Mesendoderm (in vitro differentiated cells): ENCODE measurements at regions not wholly inside any gene's neighbourhood (a gene's known extent, or its start where the extent isn't known, plus 50 kb on each side); places are given as distances from the start of the nearest gene placed in this dataset.
"Not testable (repeated sequence)": the region's sequence is repeated elsewhere in the genome, so short reads cannot be mapped to it uniquely, and the experiment has no call there.

Source experiments
- DNase-seq: peaks from one replicate; pipeline ENCODE4 v3.0.0; 2013
- H2AK5ac ChIP-seq: 2 replicates; pipeline ENCODE4 v1.6.1; 2013; ENCODE audit warnings: low read length, inconsistent platforms
- H2BK120ac ChIP-seq: 2 replicates; pipeline ENCODE4 v1.6.1; 2013; ENCODE audit warnings: low read depth, mild to moderate bottlenecking, low read length, moderate library complexity, mixed read lengths
- H2BK15ac ChIP-seq: replicated peaks from 2 replicates; pipeline ENCODE4 v1.6.1; 2013; ENCODE audit warnings: low read depth, mild to moderate bottlenecking, moderate library complexity
- H2BK5ac ChIP-seq: 2 replicates; pipeline ENCODE4 v1.6.1; 2013; ENCODE audit warnings: low read length, inconsistent platforms
- H3K18ac ChIP-seq: 2 replicates; pipeline ENCODE4 v1.6.1; 2013; ENCODE audit warnings: mild to moderate bottlenecking, low read length, mixed read lengths
- H3K23ac ChIP-seq: one replicate; pipeline ENCODE4 v1.6.1; 2013; ENCODE audit warnings: low read length
- H3K27ac ChIP-seq: 2 replicates; pipeline ENCODE4 v1.5.1; 2013; ENCODE audit warnings: low read depth, mild to moderate bottlenecking, inconsistent platforms, low read length, moderate library complexity
- H3K27me3 ChIP-seq: 2 replicates; pipeline ENCODE4 v1.6.1; 2013; ENCODE audit warnings: low read length, control low read depth, mild to moderate bottlenecking, inconsistent platforms; ENCODE audit not compliant: insufficient read depth, poor library complexity
- H3K36me3 ChIP-seq: 2 replicates; pipeline ENCODE4 v1.6.1; 2013; ENCODE audit warnings: low read length, inconsistent platforms; ENCODE audit not compliant: control insufficient read depth, insufficient read depth
- H3K4ac ChIP-seq: one replicate; pipeline ENCODE4 v1.6.1; 2013; ENCODE audit warnings: low read depth, mild to moderate bottlenecking, low read length, moderate library complexity
- H3K4me1 ChIP-seq: 2 replicates; pipeline ENCODE4 v1.6.1; 2013; ENCODE audit warnings: low read depth, low read length, inconsistent platforms; ENCODE audit not compliant: control insufficient read depth
- H3K4me2 ChIP-seq: 2 replicates; pipeline ENCODE4 v1.6.1; 2013; ENCODE audit warnings: low read length
- H3K4me3 ChIP-seq: 2 replicates; pipeline ENCODE4 v1.5.1; 2013; ENCODE audit warnings: mild to moderate bottlenecking, low read length
- H3K56ac ChIP-seq: one replicate; pipeline ENCODE4 v1.6.1; 2013; ENCODE audit warnings: low read length
- H3K79me1 ChIP-seq: 2 replicates; pipeline ENCODE4 v1.6.1; 2013; ENCODE audit warnings: low read length, inconsistent platforms
- H3K79me2 ChIP-seq: 2 replicates; pipeline ENCODE4 v1.6.1; 2013; ENCODE audit warnings: mild to moderate bottlenecking, low read length; ENCODE audit not compliant: control insufficient read depth, insufficient read depth
- H3K9ac ChIP-seq: 2 replicates; pipeline ENCODE4 v1.6.1; 2013; ENCODE audit warnings: low read length, inconsistent platforms
- H4K5ac ChIP-seq: one replicate; pipeline ENCODE4 v1.6.1; 2013; ENCODE audit warnings: low read length
- H4K8ac ChIP-seq: one replicate; pipeline ENCODE4 v1.6.1; 2013; ENCODE audit warnings: low read depth, mild to moderate bottlenecking, control low read depth, low read length, moderate library complexity
- WGBS: extraction: QIAGEN DNeasy Blood & Tissue Kit; methylation state at CpG from one replicate; pipeline ENCODE4 v1.1.7; 2013; ENCODE audit warnings: low lambda C conversion rate, missing lambda C conversion rate; ENCODE audit not compliant: insufficient coverage; ENCODE audit errors: extremely low coverage; 5-methylcytosine and 5-hydroxymethylcytosine counted together

DNA sequence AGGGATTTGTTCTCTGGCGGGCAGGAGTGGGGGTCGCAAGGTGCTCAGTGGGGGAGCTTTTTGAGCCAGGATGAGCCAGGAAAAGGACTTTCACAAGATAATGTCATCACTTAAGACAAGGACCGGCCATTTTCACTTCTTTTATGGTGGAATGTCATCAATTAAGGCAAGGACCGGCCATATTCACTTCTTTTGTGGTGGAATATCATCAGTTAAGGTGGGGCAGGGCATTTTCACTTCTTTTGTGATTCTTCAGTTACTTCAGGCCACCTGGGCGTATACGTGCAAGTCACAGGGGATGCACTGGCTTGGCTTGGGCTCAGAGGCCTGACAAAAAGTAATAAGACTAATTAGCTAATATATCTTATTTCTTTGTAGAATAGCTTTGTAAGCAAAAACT, 252.1 kb upstream of the TYRP1 start:
- not testable (repeated sequence) for H3K4ac ChIP-seq, H3K9ac ChIP-seq, H2BK5ac ChIP-seq, H3K4me2 ChIP-seq, DNase-seq, H3K27ac ChIP-seq, H4K8ac ChIP-seq, H3K18ac ChIP-seq, H4K5ac ChIP-seq, H2BK120ac ChIP-seq, H3K56ac ChIP-seq, H3K79me2 ChIP-seq, H3K4me1 ChIP-seq, H2AK5ac ChIP-seq, H3K4me3 ChIP-seq, H3K79me1 ChIP-seq, H3K23ac ChIP-seq, H2BK15ac ChIP-seq, H3K36me3 ChIP-seq, H3K27me3 ChIP-seq
- no CpG with 5 or more reads among the region's 6 CpGs for WGBS

DNA sequence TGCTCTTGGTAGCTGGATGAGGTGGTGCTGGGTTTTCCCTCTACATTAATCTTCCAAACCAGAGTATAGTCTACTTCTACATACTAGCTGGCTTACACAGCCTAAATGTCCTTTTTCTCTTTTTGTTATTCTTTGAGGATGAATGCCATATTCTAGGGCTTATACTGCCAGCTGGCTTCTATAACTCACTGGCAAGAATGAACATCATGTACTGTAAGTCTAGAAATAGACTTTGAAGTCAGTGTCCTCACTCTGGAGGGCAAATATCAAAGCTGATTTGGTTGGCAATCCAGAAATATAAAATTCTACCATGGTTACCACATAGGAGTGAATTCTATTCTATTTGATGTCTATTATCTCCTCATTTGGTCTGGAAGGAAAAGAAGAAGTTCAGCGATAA, 251.7 kb upstream of the TYRP1 start:
- no peak overlapping the region for H2BK120ac ChIP-seq
- no peak overlapping the region for H2AK5ac ChIP-seq
- no peaks in the 10 kb centered on the region for H3K27me3 ChIP-seq
- H3K23ac ChIP-seq: no peak overlapping the region
- H3K79me1 ChIP-seq: no peaks in the 10 kb centered on the region
- H4K8ac ChIP-seq: no peak overlapping the region
- H3K4me1 ChIP-seq: peaks cover 2% of the 10 kb centered on the region
- H3K79me2 ChIP-seq: no peaks in the 10 kb centered on the region
- H3K56ac ChIP-seq: no peak overlapping the region
- H3K4me2 ChIP-seq: no peak overlapping the region
- H2BK15ac ChIP-seq: no peak overlapping the region
- no peak overlapping the region for H2BK5ac ChIP-seq
- no peak overlapping the region for H3K27ac ChIP-seq
- no peaks in the 10 kb centered on the region for H3K36me3 ChIP-seq
- no peak overlapping the region for H4K5ac ChIP-seq
- no peak overlapping the region for H3K18ac ChIP-seq
- no peak for DNase-seq
- no peak overlapping the region for H3K4me3 ChIP-seq
- 100% methylated on average over 1 of the region's 1 CpG for WGBS
- H3K4ac ChIP-seq: no peak overlapping the region
- no peak overlapping the region for H3K9ac ChIP-seq

DNA sequence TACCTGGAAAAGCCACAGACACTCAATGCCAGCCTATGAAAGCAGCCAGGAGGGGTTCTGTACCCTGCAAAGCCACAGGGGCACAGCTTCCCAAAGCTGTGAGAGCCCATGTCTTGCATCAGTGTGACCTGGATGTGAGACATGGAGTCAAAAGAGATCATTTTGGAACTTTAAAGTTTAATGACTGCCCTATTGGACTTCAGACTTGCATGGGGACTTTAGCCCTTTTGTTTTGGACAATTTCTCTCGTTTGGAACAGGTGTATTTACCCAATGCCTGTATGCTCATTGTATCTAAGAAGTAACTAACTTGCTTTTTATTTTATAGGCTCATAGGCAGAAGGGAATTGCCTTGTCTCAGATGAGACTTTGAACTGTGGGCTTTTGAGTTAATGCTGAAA, 244.9 kb upstream of the TYRP1 start:
- WGBS: no CpG with 5 or more reads among the region's 1 CpG
- H3K27ac ChIP-seq: no peak overlapping the region
- no peaks in the 10 kb centered on the region for H3K79me2 ChIP-seq

DNA sequence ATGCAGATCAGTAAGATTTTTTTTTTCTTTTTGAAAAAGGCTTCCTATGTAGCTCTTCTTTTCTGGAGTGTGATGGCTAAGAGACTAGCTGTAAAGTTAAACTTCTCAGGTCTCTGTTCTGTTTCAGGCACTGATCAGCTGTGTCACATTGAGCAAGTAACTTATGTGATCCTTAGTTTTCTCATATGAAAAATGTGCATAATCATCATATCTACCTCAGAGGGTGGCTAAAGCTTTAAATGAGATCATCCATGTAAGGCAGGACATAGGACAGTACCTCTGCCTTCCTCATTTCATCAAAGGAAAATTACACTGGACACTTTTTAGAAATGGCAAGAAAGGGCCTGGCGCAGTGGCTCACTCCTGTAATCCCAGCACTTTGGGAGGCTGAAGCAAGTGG, 235.9 kb upstream of the TYRP1 start:
- Histone ChIP-seq H2BK120ac (no peak overlapping the region), H4K8ac (no peak overlapping the region), H3K27me3 (no peaks in the 10 kb centered on the region), H4K5ac (no peak overlapping the region), H3K56ac (no peak overlapping the region), H2AK5ac (no peak overlapping the region), H3K4me3 (no peak overlapping the region), H3K4ac (no peak overlapping the region), H3K79me2 (no peaks in the 10 kb centered on the region), H3K23ac (no peak overlapping the region), H3K9ac (no peak overlapping the region), H3K18ac (no peak overlapping the region), H2BK5ac (no peak overlapping the region), H2BK15ac (no peak overlapping the region), H3K36me3 (no peaks in the 10 kb centered on the region), H3K4me2 (no peak overlapping the region), H3K79me1 (no peaks in the 10 kb centered on the region), H3K4me1 (peaks cover 2% of the 10 kb centered on the region), H3K27ac (no peak overlapping the region)
- WGBS: no CpG with 5 or more reads among the region's 1 CpG
- no peak for DNase-seq

More for the DNA sequence above, 244.9 kb upstream of the TYRP1 start:
- DNase-seq: no peak
- H2BK120ac ChIP-seq: no peak overlapping the region
- no peak overlapping the region for H4K5ac ChIP-seq
- H2BK5ac ChIP-seq: no peak overlapping the region
- no peaks in the 10 kb centered on the region for H3K4me1 ChIP-seq
- no peaks in the 10 kb centered on the region for H3K79me1 ChIP-seq
- no peak overlapping the region for H4K8ac ChIP-seq
- H3K27me3 ChIP-seq: no peaks in the 10 kb centered on the region
- no peaks in the 10 kb centered on the region for H3K36me3 ChIP-seq
- no peak overlapping the region for H3K4me2 ChIP-seq
- no peak overlapping the region for H3K18ac ChIP-seq
- no peak overlapping the region for H3K23ac ChIP-seq
- no peak overlapping the region for H3K4me3 ChIP-seq
- no peak overlapping the region for H2AK5ac ChIP-seq
- H2BK15ac ChIP-seq: no peak overlapping the region
- H3K9ac ChIP-seq: no peak overlapping the region
- no peak overlapping the region for H3K4ac ChIP-seq
- no peak overlapping the region for H3K56ac ChIP-seq

DNA sequence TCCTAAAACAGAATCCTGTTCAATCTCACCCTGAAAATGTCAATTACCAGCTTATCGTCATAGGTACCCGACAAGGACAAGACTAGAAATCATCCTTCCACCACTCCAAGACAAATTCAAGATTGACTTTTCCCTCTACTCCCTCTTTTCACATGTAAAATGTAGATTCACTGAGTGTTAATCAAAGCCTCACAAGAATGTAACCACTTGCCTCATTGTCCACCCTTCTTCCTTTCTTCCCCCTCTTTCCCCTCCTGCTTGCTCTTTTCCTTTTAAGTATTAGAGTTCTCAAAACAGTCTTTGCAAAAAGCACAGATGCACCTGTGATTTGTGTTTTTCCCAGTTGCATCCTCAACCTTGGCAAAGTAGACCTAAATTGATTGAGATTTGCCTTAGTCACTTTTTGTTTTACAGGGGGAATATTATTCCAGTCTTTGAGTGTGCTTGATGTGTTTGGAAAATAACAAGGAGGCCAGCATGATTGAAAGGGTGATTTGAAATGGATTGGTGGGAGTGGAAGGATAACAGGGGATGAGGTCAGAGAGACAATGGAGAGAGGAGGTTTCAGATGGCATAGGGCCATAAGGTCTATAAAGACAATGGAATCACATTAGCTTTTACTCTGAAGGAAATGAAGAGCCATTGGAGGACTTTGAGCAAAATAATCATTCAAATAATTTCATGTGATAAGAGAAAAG, 231.3 kb upstream of the TYRP1 start:
- H2AK5ac ChIP-seq: peak overlapping the region; percentile 30
- no peak overlapping the region for H2BK5ac ChIP-seq
- no CpG with 5 or more reads among the region's 2 CpGs for WGBS
- no peak overlapping the region for H3K4me3 ChIP-seq
- H2BK15ac ChIP-seq: no peak overlapping the region
- no peak overlapping the region for H3K4me2 ChIP-seq
- peaks cover 2% of the 10 kb centered on the region for H3K4me1 ChIP-seq
- no peak overlapping the region for H4K5ac ChIP-seq
- no peak overlapping the region for H2BK120ac ChIP-seq
- no peak overlapping the region for H3K56ac ChIP-seq
- H4K8ac ChIP-seq: no peak overlapping the region
- no peak overlapping the region for H3K18ac ChIP-seq
- no peak overlapping the region for H3K9ac ChIP-seq
- H3K79me1 ChIP-seq: no peaks in the 10 kb centered on the region
- no peaks in the 10 kb centered on the region for H3K27me3 ChIP-seq
- no peak overlapping the region for H3K27ac ChIP-seq
- no peak for DNase-seq
- no peaks in the 10 kb centered on the region for H3K79me2 ChIP-seq
- H3K23ac ChIP-seq: no peak overlapping the region
- no peak overlapping the region for H3K4ac ChIP-seq
- H3K36me3 ChIP-seq: no peaks in the 10 kb centered on the region

DNA sequence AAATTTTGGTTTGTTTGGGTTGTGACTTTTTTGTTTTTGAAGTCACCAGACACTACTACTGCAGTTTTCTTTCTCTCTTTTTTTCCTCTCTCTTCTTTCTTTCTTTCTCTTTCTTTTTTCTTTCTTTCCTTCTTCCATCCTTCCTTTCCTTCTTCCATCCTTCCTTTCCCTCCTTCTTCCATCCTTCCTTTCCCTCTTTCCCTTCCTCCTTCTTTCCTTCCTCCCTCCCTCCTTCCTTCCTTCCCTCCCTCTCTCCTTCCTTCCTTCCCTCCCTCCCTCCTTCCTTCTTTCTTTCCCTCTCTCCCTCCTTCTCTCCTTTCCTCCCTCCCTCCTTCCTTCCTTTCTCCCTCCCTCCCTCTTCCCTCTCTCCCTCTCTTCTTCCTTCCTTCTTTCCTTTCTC, 230.3 kb upstream of the TYRP1 start:
- no peak overlapping the region for H2BK120ac ChIP-seq
- no peak for DNase-seq
- H3K79me1 ChIP-seq: no peaks in the 10 kb centered on the region
- H3K4me3 ChIP-seq: no peak overlapping the region
- H3K9ac ChIP-seq: no peak overlapping the region
- no peak overlapping the region for H4K8ac ChIP-seq
- no peak overlapping the region for H2BK15ac ChIP-seq
- no peak overlapping the region for H3K18ac ChIP-seq
- H3K23ac ChIP-seq: no peak overlapping the region
- H2BK5ac ChIP-seq: peak overlapping the region; percentile 69
- H3K4ac ChIP-seq: no peak overlapping the region
- no peak overlapping the region for H3K56ac ChIP-seq
- H3K4me1 ChIP-seq: peaks cover 2% of the 10 kb centered on the region
- H3K79me2 ChIP-seq: no peaks in the 10 kb centered on the region
- H3K27ac ChIP-seq: no peak overlapping the region
- H4K5ac ChIP-seq: no peak overlapping the region
- H3K27me3 ChIP-seq: no peaks in the 10 kb centered on the region
- H3K4me2 ChIP-seq: no peak overlapping the region
- H3K36me3 ChIP-seq: no peaks in the 10 kb centered on the region
- H2AK5ac ChIP-seq: no peak overlapping the region
